Stimulated activated naive CD8-positive, alpha-beta T cell treated with anti-CD3 and anti-CD28 coated beads, Interleukin-15, Interleukin-2, amounts not matched to agents 100 U/mL and 50 U/mL, for 24 hours (primary cell): ENCODE measurements at regions not wholly inside any gene's neighbourhood (a gene's known extent, or its start where the extent isn't known, plus 50 kb on each side); places are given as distances from the start of the nearest gene placed in this dataset.

ENCODE experiments used
- ATAC-seq: fragments of 150-1000 bp; cut with Tn5 transposase; one replicate; pipeline ENCODE4 v1.10.0; 2021
- DNase-seq: peaks from one replicate; pipeline ENCODE4 v3.0.0; 2021

DNA sequence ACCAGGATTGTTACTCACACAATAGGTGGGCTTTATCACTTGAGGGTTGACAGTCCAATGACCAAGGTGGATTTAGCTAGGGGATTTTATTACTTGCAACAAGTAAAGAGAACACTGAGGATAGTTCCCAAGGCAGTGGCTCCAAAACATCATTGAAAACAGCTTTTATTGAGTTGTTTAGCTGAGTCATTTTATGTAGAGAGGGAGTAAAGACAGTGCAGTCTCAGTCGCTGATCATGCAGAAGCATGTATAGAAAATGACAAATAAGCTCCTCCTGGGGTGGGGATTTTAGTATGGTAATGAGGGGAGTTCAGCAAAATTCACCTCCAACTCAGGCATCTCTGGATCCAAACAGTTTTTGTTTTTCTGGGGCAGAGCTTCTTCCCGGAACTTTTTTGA lies 163.0 kb upstream of the CCDC179 start:
- no peak for ATAC-seq
- DNase-seq: no peak

DNA sequence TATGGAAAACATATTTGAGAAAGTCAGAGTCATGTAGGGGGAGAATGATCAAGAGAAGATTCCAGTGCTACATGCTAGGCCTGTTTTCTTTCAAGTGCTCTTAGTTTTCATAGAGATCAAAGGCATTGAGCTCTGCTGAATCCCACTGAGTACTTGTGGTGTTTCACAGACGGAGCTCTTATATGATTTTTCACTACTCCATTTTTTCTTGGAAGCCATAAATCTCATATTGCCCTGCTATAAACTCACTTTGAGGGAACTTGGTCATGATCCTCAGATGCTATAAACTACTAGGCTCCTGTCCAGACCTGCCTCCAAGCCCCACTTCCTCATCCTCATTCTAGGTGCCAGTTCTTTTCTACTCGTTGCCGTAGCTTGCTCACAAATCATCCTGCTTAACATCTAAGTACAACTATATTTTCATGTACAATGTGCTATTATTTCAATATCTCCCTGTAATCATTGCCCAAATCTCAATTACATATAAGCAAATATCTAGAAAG lies 180.8 kb upstream of the CCDC179 start:
- ATAC-seq: no peak

GRCh38 chr11:23058656-23059055 lies 198.4 kb upstream of the CCDC179 start:
- no peak for DNase-seq
- ATAC-seq: no peak

More for the DNA sequence above, 180.8 kb upstream of the CCDC179 start:
- no peak for DNase-seq

DNA sequence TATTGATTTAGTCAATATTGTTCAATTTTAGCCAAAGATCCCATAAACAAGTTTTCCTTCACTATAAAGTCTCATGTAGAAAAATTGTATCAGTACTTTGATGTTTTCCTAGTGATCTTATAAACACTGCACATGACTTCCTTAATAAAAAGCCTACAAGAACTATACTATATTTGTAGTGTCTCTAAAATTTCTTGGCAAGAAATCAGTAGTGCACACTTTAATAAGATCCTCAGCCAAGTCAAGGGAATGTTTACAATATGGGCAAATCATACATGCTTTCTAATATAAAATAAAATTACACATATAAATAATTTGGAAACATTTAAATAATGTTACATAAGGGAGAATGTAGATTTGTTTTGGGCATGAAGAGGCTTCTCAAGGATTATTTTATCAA lies 203.0 kb upstream of the CCDC179 start:
- DNase-seq: no peak
- ATAC-seq: no peak

- no peak for ATAC-seq
These were observed 218.2 kb upstream of the CCDC179 start for GRCh38 chr11:23078289-23078971.

DNA sequence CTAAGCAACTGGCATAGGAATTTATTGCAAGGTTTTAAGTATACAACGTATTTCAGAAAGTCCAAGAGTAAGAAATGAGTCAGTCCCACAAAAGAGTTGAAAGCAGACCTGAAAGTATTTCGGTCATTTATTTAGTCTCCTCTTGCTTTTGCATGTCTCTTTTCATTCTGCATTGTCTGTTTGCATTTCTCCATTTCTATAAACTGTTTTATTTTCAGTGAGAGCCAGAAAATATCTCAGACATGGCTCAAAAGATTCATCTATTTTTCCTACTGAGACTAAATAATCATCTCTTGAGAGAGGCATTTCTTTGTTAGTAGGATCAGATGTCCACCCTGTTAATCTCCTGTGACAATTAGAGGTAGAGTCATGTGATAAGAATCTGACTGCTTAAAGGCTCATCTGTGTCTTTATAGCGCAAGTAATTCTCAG lies 219.1 kb upstream of the CCDC179 start:
- no peak for ATAC-seq
- DNase-seq: no peak

More at GRCh38 chr11:23078289-23078971, 218.2 kb upstream of the CCDC179 start:
- no peak for DNase-seq

- no peak for ATAC-seq
- DNase-seq: no peak
These were observed 227.1 kb upstream of the CCDC179 start for GRCh38 chr11:23087407-23087806.

DNA sequence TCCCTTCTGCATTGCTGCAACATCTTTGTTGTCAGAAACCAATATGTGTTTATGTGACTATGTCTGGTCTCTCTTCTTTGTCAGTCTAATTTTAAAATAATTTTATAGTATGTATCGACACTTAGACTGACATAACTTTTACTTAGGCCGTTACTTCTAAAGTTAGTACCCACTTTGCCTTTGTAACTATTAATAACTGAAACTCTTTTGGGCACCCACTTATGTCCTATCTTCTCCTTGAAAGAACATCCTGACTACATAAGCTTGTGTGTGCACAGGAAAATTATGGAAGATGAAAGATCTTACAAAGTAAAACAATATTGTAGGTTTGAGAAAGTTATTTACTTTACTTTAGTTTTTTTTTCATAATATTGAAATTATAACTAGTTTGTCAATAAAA lies 230.4 kb upstream of the CCDC179 start:
- no peak for DNase-seq

GRCh38 chr11:23095650-23096189 lies 235.4 kb upstream of the CCDC179 start:
- no peak for DNase-seq
- no peak for ATAC-seq

More for the DNA sequence above, 230.4 kb upstream of the CCDC179 start:
- ATAC-seq: no peak

GRCh38 chr11:23097891-23098290 lies 237.6 kb upstream of the CCDC179 start:
- ATAC-seq: no peak
- no peak for DNase-seq

GRCh38 chr11:23099256-23099655 lies 239.0 kb upstream of the CCDC179 start:
- ATAC-seq: no peak
- no peak for DNase-seq

DNA sequence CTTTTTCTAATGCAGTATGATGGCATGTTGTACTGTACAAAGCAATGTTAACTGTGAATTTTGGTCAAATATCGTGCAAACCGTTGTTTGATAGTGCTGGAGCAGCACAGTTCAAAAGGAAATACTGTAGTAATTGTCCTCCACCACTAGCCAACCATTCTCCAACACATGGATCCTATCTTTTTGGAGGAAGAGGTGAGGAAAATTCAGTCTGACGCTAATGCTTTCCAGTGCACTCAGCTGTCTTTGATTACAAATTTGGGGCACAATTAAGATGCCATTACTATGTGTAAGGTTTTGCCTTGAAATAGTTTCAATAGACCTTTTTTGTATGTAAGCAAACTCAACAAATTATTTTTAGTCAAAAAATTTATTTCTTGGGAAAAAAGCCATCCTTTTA lies 240.5 kb upstream of the CCDC179 start:
- no peak for DNase-seq

DNA sequence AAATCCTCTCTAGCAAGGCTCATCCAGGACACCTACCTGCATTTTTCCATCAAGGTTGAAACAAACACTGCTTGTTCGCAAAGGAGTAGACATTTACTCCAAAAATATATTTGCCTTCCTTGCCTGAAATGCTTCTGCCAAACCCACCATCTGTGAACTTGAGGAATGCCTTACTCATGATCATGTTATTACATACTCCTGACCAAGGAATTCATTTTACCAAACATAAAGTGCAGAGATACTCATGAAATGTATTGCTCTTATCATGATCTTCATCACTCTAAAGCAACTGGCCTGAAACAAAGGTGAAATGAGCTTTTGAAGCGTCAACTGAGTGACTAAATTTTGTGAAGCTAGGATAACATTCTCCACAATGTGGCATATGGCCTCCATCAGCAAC lies 243.1 kb upstream of the CCDC179 start:
- ATAC-seq (no peak), DNase-seq (no peak)

More for the DNA sequence above, 240.5 kb upstream of the CCDC179 start:
- ATAC-seq: no peak

- ATAC-seq (no peak), DNase-seq (no peak)
These were observed 251.3 kb upstream of the CCDC179 start for GRCh38 chr11:23111527-23111926.

DNA sequence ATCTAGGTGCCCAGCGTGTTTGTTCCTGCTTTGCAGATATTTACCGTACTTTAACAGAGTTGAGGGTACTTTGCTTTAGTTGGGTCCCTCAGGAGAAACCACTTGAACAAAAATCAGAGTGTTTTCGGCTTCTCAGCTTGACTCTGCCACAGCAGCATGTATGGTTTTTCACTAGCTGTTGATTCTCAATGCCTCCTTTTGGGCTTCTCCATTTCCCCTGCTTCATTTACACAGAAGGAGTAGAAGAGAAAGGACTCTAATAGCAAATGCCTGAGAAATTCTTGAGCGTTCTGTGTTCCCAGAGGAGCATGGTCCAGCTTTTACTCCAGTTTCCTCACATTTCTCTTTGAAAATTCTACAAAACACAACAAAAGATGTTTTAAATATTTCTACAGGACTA lies 252.1 kb upstream of the CCDC179 start:
- no peak for ATAC-seq
- no peak for DNase-seq

GRCh38 chr11:23112987-23113886 lies 253.0 kb upstream of the CCDC179 start:
- ATAC-seq (no peak), DNase-seq (no peak)

- ATAC-seq (no peak), DNase-seq (no peak)
These were observed 253.6 kb upstream of the CCDC179 start for GRCh38 chr11:23113887-23114216.

GRCh38 chr11:23123753-23124152 lies 263.5 kb upstream of the CCDC179 start:
- ATAC-seq (no peak), DNase-seq (no peak)

DNA sequence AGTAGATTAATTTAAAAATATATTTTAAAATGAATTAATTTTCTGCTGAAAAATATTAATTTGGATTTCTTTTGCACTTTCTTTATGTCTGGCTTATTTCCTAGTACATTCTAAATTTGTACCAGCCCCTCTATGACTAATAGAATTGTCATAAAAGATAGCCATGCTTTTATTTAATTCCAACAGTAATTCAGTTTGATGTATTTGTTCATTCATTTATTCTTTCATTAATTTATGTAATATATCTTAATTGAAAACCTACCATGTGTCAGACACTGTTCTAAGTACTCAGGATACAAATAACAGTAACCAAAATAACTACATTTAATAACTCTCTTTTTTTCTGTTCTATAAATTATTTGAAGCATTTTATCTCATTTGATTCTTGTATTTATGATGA lies 264.0 kb upstream of the CCDC179 start:
- DNase-seq (no peak), ATAC-seq (no peak)

GRCh38 chr11:23124996-23125395 lies 264.7 kb upstream of the CCDC179 start:
- no peak for ATAC-seq

GRCh38 chr11:23127706-23128105 lies 267.4 kb upstream of the CCDC179 start:
- DNase-seq (no peak), ATAC-seq (no peak)

More at GRCh38 chr11:23124996-23125395, 264.7 kb upstream of the CCDC179 start:
- no peak for DNase-seq

DNA sequence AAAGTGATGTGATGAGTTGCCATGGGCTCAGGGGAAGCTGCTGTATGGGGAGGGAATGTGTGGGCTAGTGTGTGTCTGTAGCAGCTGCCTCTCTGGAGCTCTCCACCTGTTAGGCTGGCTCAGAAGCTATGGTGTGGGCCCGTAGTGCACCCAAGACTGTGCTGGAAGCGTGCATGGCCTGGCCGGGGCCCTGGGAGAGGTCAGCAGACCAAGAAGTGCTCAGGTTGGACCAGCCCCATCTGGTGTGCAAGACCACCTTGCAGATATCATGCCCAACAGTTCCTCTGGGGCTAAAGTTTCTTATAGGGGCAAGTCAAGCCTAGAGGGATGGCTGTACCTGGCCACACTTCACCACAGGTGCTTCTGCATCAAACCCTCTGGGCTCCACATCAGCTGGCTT lies 274.4 kb upstream of the CCDC179 start:
- ATAC-seq (no peak), DNase-seq (no peak)

- DNase-seq (no peak), ATAC-seq (no peak)
These were observed 278.5 kb upstream of the CCDC179 start for GRCh38 chr11:23138761-23139160.
